H9 (cell line): ENCODE measurements at regions not wholly inside any gene's neighbourhood (a gene's known extent, or its start where the extent isn't known, plus 50 kb on each side); places are given as distances from the start of the nearest gene placed in this dataset.

Experiments
- DNase-seq: peaks from one replicate; pipeline ENCODE4 v3.0.0-alpha.2; 2017
- H2AFZ ChIP-seq: one replicate; pipeline ENCODE4 v1.6.1; 2013; ENCODE audit warnings: mild to moderate bottlenecking, low read length, control low read depth, moderate library complexity
- H2AK5ac ChIP-seq: 2 replicates; pipeline ENCODE4 v1.6.1; 2013; ENCODE audit warnings: low read length, control low read depth, mixed read lengths; ENCODE audit not compliant: insufficient read length
- H2BK120ac ChIP-seq: one replicate; pipeline ENCODE4 v1.6.1; 2013; ENCODE audit warnings: low read depth, mild to moderate bottlenecking, low read length, control low read depth, inconsistent platforms; ENCODE audit not compliant: poor library complexity, severe bottlenecking
- H2BK12ac ChIP-seq: 2 replicates; pipeline ENCODE4 v1.6.1; 2013; ENCODE audit warnings: low read length, control low read depth, mixed read lengths, low read depth; ENCODE audit not compliant: insufficient read length
- H2BK15ac ChIP-seq: 2 replicates; pipeline ENCODE4 v1.6.1; 2013; ENCODE audit warnings: low read depth, low read length, control low read depth
- H2BK20ac ChIP-seq: one replicate; pipeline ENCODE4 v1.6.1; 2013; ENCODE audit warnings: low read depth, mild to moderate bottlenecking, low read length, control low read depth, inconsistent platforms; ENCODE audit not compliant: poor library complexity, severe bottlenecking
- H2BK5ac ChIP-seq: 2 replicates; pipeline ENCODE4 v1.6.1; 2013; ENCODE audit warnings: low read length, control low read depth, mixed read lengths; ENCODE audit not compliant: insufficient read length
- H3K14ac ChIP-seq: 2 replicates; pipeline ENCODE4 v1.6.1; 2013; ENCODE audit warnings: low read length, control low read depth; ENCODE audit not compliant: insufficient read depth
- H3K18ac ChIP-seq: 2 replicates; pipeline ENCODE4 v1.6.1; 2013; ENCODE audit warnings: low read depth, mild to moderate bottlenecking, mixed read lengths, low read length, control low read depth; ENCODE audit not compliant: insufficient read length
- H3K23ac ChIP-seq: 2 replicates; pipeline ENCODE4 v1.6.1; 2013; ENCODE audit warnings: low read length, control low read depth, mixed read lengths, low read depth; ENCODE audit not compliant: insufficient read length
- H3K23me2 ChIP-seq: 2 replicates; pipeline ENCODE4 v1.6.1; 2013; ENCODE audit warnings: low read depth, mild to moderate bottlenecking, mixed read lengths, low read length, control low read depth; ENCODE audit not compliant: insufficient read length, poor library complexity, severe bottlenecking
- H3K27ac ChIP-seq: 2 replicates; pipeline ENCODE4 v1.5.1; 2013; ENCODE audit warnings: low read length, control low read depth, mixed read lengths, low read depth; ENCODE audit not compliant: insufficient read length
- H3K27me3 ChIP-seq: 2 replicates; pipeline ENCODE4 v1.6.1; 2013; ENCODE audit warnings: low read length, control low read depth, inconsistent platforms; ENCODE audit not compliant: insufficient read depth
- H3K4ac ChIP-seq: 2 replicates; pipeline ENCODE4 v1.6.1; 2013; ENCODE audit warnings: low read depth, mild to moderate bottlenecking, control low read depth, inconsistent platforms, low read length, moderate library complexity
- H3K4me1 ChIP-seq: 2 replicates; pipeline ENCODE4 v1.6.1; 2013; ENCODE audit warnings: low read length, control low read depth, inconsistent platforms; ENCODE audit not compliant: insufficient read depth
- H3K4me2 ChIP-seq: 2 replicates; pipeline ENCODE4 v1.6.1; 2013; ENCODE audit warnings: low read length, control low read depth, mixed read lengths; ENCODE audit not compliant: insufficient read length, insufficient read depth
- H3K56ac ChIP-seq: 2 replicates; pipeline ENCODE4 v1.6.1; 2013; ENCODE audit warnings: low read depth, mild to moderate bottlenecking, mixed read lengths, low read length, control low read depth; ENCODE audit not compliant: insufficient read length
- H3K79me1 ChIP-seq: 2 replicates; pipeline ENCODE4 v1.6.1; 2013; ENCODE audit warnings: low read depth, mild to moderate bottlenecking, moderate library complexity, low read length, control low read depth, inconsistent platforms; ENCODE audit not compliant: insufficient read depth, poor library complexity, severe bottlenecking
- H3K79me2 ChIP-seq: 2 replicates; pipeline ENCODE4 v1.6.1; 2013; ENCODE audit warnings: low read length, control low read depth, inconsistent platforms; ENCODE audit not compliant: insufficient read depth
- H3K9ac ChIP-seq: 2 replicates; pipeline ENCODE4 v1.6.1; 2013; ENCODE audit warnings: low read length, control low read depth, mixed read lengths; ENCODE audit not compliant: insufficient read length; ENCODE audit errors: extremely low read depth
- H3K9me3 ChIP-seq: one replicate; pipeline ENCODE4 v1.6.1; 2013; ENCODE audit warnings: low read depth, low read length, inconsistent platforms; ENCODE audit not compliant: control insufficient read depth
- H3T11ph ChIP-seq: one replicate; pipeline ENCODE4 v1.6.1; 2013; ENCODE audit warnings: mild to moderate bottlenecking, low read length, control low read depth, inconsistent platforms
- H4K20me1 ChIP-seq: one replicate; pipeline ENCODE4 v1.6.1; 2013; ENCODE audit not compliant: control insufficient read depth, insufficient read length, insufficient read depth
- H4K5ac ChIP-seq: 2 replicates; pipeline ENCODE4 v1.6.1; 2013; ENCODE audit warnings: low read depth, mild to moderate bottlenecking, mixed read lengths, low read length, control low read depth; ENCODE audit not compliant: insufficient read length
- H4K8ac ChIP-seq: replicated peaks from 2 replicates; pipeline ENCODE4 v1.6.1; 2013; ENCODE audit warnings: low read length, control low read depth, mixed read lengths, low read depth; ENCODE audit not compliant: insufficient read length
- H4K91ac ChIP-seq: 2 replicates; pipeline ENCODE4 v1.6.1; 2013; ENCODE audit warnings: low read depth, mild to moderate bottlenecking, moderate library complexity, mixed read lengths, low read length, control low read depth; ENCODE audit not compliant: insufficient read length
- H3K27ac Mint-ChIP-seq, 3 experiments: 2 replicates in 2 of 3; 3 replicates in 1 of 3; pipeline ENCODE4 v1.8.0; 2020 to 2021; ENCODE audit warnings: mixed read lengths in 3 of 3, mild to moderate bottlenecking in 1 of 3, moderate library complexity in 1 of 3
- H3K27me3 Mint-ChIP-seq: 2 replicates; pipeline ENCODE4 v1.8.0; 2021; ENCODE audit warnings: low read depth, mild to moderate bottlenecking, moderate library complexity, mixed read lengths
- H3K36me3 Mint-ChIP-seq, 3 experiments: 2 replicates in 2 of 3; 3 replicates in 1 of 3; pipeline ENCODE4 v1.8.0; 2020 to 2021; ENCODE audit warnings: low read depth in 3 of 3, mixed read lengths in 3 of 3; ENCODE audit not compliant: insufficient read depth in 1 of 3
- H3K4me1 Mint-ChIP-seq, 2 experiments: 2 replicates each; pipeline ENCODE4 v1.8.0; 2020; ENCODE audit warnings: mixed read lengths in 2 of 2
- H3K4me3 Mint-ChIP-seq, 2 experiments: 2 replicates in 1 of 2; 3 replicates in 1 of 2; pipeline ENCODE4 v1.8.0; 2020 to 2021; ENCODE audit warnings: mild to moderate bottlenecking in 2 of 2, mixed read lengths in 2 of 2, moderate library complexity in 1 of 2
- H3K9me3 Mint-ChIP-seq, 2 experiments: 2 replicates in 1 of 2; 3 replicates in 1 of 2; pipeline ENCODE4 v1.8.0; 2020; ENCODE audit warnings: mild to moderate bottlenecking in 2 of 2, mixed read lengths in 2 of 2, moderate library complexity in 1 of 2
- CTCF ChIP-seq: fragments of 200-600 bp; sonication (generic); conservative IDR thresholded peaks from 3 replicates; pipeline ENCODE4 v1.8.0; 2021; ENCODE audit warnings: antibody characterized with exemption, mild to moderate bottlenecking
- WGBS: extraction: QIAGEN DNeasy Blood & Tissue Kit; methylation state at CpG from one replicate; pipeline ENCODE4 v1.1.7; 2013; ENCODE audit warnings: missing lambda C conversion rate, low lambda C conversion rate, mixed read lengths; ENCODE audit not compliant: insufficient read length; ENCODE audit errors: extremely low coverage; 5-methylcytosine and 5-hydroxymethylcytosine counted together

GRCh38 chr20:11008444-11009033 lies 334.7 kb upstream of the JAG1 start:
- Histone ChIP-seq H3K4me2 (no peak overlapping the region), H3K9ac (no peak overlapping the region), H3K18ac (no peak overlapping the region), H3K56ac (no peak overlapping the region), H4K91ac (no peak overlapping the region), H3K14ac (no peak overlapping the region), H2BK20ac (no peak overlapping the region), H2AFZ (no peak overlapping the region), H3K4me1 (no peaks in the 10 kb centered on the region), H3T11ph (no peak overlapping the region), H4K5ac (no peak overlapping the region), H3K27me3 (no peaks in the 10 kb centered on the region), H3K9me3 (no peaks in the 10 kb centered on the region), H2AK5ac (no peak overlapping the region), H2BK120ac (no peak overlapping the region), H4K8ac (no peak overlapping the region), H2BK15ac (no peak overlapping the region), H3K79me1 (no peaks in the 10 kb centered on the region), H3K23ac (no peak overlapping the region), H3K23me2 (no peaks in the 10 kb centered on the region), H3K27ac (no peak overlapping the region), H2BK12ac (no peak overlapping the region), H3K79me2 (no peaks in the 10 kb centered on the region), H4K20me1 (no peaks in the 10 kb centered on the region), H2BK5ac (no peak overlapping the region), H3K4ac (no peak overlapping the region)
- TF ChIP-seq CTCF: no peak
- H3K4me1 Mint-ChIP-seq: no peaks in the 10 kb centered on the region
- peaks cover 4 to 14% of the 10 kb centered on the region in 2 experiments; a peak in 3 of 5 replicates for H3K9me3 Mint-ChIP-seq
- no peak overlapping the region for H3K4me3 Mint-ChIP-seq
- WGBS: no CpG with 5 or more reads among the region's 7 CpGs
- no peak for DNase-seq
- H3K27ac Mint-ChIP-seq: no peak overlapping the region
- peaks cover 0 to 12% (median 0%) of the 10 kb centered on the region in 3 experiments; a peak in 3 of 7 replicates for H3K36me3 Mint-ChIP-seq
- H3K27me3 Mint-ChIP-seq: no peaks in the 10 kb centered on the region
